AG10803 (cell line): ENCODE measurements at regions not wholly inside any gene's neighbourhood (a gene's known extent, or its start where the extent isn't known, plus 50 kb on each side); places are given as distances from the start of the nearest gene placed in this dataset.

Experiments used
- DNase-seq: peaks from one replicate; pipeline ENCODE4 v3.0.0; 2010; ENCODE audit warnings: low read depth
- H3K4me3 ChIP-seq: 2 replicates; pipeline ENCODE4 v1.5.1; 2011; ENCODE audit warnings: mild to moderate bottlenecking, low read length, control low read depth
- CTCF ChIP-seq: conservative IDR thresholded peaks from 2 replicates; pipeline ENCODE4 v1.5.1; 2011; ENCODE audit warnings: mild to moderate bottlenecking, low read length, control low read depth, inconsistent platforms

- no peak for TF ChIP-seq CTCF
- DNase-seq, result no peak
- no peak overlapping the region for H3K4me3 ChIP-seq
These were observed 82.9 kb downstream of the HES1 start for GRCh38 chr3:194218646-194219453.

DNA sequence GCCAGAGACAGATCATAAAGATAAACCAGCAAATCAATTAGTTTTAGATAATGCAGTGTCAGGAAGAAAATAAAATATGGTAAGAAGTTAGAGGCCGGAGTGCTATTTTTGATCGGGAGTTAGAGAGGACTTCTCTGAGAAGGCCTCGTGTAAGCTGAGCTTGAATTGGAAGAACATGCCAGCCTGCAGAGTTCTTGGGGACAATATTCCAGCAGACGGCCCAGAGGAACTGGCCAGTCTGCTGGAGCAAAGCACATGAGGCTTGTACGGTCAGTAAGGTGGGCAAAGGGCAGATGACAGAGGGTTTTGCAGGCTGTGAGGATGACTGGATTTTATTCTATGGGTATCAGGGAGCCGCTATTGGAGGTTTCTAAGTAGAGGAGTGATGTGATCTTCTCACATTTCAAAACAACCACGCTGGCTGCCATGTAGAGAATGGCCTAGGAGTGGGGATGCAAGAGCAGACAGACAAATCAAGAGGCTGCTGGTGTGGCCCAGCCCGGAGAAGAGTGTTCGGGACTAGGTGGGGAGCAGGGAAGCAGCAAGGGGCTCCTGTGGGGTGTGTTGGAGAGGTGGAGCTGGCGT is 84.0 kb downstream of the HES1 start:
- TF ChIP-seq CTCF, result no peak
- no peak overlapping the region for H3K4me3 ChIP-seq
- no peak for DNase-seq

DNA sequence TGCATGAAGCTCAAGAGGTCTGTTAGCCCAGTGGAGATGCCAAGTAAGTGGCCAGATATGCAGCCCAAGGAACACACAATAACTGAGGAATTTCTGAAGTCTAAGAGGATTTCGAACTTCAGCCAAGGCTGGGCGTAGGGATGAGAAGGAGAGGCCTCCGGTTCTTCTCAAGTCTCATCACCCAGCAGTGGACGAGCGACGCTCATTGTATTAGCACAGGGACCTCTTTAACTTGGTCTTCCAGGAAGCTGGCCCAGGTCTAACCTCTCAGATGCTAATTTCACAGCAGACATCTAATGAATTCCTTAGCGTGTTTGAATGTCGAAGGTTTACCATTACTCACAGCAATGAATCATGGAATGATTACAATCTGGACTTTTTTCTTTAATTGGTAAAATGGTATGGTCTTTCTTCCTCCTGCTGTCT is 85.0 kb downstream of the HES1 start:
- DNase-seq, result no peak
- no peak for TF ChIP-seq CTCF
- H3K4me3 ChIP-seq, result no peak overlapping the region

DNA sequence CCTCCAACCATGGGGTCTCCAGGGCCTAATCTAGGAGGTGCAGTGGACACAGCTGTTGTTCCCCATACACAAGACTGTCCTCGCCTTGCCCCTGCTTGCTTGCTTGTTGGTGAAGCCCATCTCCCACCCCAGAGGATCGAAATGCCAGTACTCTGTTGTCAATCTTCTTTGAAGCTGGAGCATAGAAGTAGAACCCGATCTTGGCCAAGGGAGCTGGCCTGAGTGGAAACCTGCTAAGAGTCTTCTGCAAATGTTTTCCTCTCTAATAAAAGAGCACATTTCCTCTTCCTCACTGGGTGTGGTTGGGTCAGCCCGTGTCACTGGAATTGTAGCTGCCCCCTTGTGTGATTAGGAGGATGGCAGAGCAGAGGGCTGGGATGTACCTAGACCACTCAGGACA is 85.4 kb downstream of the HES1 start:
- no peak for TF ChIP-seq CTCF
- no peak for DNase-seq
- H3K4me3 ChIP-seq, result no peak overlapping the region

DNA sequence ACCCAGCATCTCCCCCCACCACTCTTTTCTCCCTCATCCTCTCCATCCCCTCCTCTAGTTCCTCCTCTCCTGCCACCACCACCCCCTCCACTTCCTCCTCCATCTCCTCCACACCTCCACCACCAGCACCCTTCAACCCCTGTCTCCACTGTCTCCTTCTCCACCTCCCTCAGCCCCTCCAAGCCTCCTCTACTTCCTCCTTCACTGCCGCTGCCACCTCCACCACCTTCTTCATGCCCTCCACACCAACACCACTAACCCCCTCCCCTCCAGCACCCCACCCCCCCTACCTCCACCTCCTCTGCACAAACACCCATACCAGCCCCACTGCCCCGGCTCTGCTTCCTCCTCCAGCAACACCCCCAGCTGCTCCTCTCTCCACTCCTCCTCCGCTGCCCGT is 88.0 kb downstream of the HES1 start:
- DNase-seq, result no peak
- no peak overlapping the region for H3K4me3 ChIP-seq
- TF ChIP-seq CTCF, result no peak

DNA sequence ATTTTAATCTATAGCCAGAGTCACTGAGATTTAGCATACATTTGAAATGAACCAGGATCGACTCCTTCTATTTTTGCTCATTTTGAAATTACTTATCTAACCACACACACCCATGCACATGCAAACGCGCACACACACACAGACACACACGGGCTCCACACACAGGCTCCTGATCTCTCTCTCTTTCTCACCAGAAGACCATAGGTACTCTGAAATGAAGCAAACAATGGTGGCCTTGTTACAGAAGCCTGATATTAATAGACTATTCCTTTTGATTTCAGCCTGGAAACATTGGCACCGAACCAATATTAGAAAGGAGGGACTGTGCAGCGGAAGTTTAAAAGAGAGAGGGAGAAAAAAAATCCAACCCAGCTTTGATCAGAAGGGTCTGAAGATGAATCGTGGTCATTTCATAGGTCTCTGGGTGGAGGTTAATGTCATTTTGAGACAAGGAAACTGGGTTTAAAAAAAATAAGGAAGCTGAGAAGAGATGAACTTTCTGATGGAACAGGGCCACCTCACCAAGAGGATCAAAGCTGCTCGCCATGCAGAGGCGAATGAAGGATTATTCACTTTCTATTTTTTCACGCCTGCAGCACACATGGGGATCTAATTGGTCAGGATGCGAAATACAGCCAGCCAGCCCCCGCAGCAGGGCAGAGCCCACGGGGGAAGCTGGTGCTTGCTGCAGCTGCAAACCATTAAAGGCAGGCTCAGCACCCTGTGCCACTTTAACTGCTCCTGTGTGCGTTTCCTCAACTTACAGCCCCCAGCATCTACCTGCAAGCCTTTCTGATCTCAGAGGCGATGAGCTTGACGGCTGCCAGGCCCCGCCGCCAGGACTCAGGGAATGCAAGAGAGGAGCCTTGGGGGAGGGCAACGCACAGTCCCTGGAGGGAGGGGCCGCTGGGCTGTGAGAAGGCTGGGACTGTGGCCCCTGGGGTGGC is 88.8 kb downstream of the HES1 start:
- no peak overlapping the region for H3K4me3 ChIP-seq
- DNase-seq, result no peak

More for the DNA sequence above, 88.8 kb downstream of the HES1 start:
- no peak for TF ChIP-seq CTCF
